ENCODE measurements at regions not wholly inside any gene's neighbourhood (a gene's known extent, or its start where the extent isn't known, plus 50 kb on each side); places are given as distances from the start of the nearest gene placed in this dataset.

DNA sequence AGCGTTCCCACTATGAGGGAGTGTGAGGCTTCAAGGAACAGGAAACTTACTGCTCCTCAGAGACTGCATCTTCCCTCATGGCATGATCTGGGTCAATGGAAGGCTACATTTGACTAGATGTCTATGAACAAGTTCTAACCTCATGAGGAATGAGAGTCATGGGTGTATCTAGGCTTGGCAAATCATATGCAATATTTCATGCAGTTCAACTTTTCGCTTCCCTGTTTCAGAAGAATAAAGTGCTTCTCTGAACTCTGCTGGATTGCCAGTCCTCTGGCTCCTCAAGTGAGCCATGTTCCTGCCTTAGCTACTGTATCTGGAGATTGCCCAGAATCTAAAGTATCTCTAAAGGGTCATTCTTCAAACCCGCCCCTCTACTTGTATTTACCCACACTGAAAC lies 54.3 kb upstream of the SEMA3A start:
- TF ChIP-seq, protein P1, sequence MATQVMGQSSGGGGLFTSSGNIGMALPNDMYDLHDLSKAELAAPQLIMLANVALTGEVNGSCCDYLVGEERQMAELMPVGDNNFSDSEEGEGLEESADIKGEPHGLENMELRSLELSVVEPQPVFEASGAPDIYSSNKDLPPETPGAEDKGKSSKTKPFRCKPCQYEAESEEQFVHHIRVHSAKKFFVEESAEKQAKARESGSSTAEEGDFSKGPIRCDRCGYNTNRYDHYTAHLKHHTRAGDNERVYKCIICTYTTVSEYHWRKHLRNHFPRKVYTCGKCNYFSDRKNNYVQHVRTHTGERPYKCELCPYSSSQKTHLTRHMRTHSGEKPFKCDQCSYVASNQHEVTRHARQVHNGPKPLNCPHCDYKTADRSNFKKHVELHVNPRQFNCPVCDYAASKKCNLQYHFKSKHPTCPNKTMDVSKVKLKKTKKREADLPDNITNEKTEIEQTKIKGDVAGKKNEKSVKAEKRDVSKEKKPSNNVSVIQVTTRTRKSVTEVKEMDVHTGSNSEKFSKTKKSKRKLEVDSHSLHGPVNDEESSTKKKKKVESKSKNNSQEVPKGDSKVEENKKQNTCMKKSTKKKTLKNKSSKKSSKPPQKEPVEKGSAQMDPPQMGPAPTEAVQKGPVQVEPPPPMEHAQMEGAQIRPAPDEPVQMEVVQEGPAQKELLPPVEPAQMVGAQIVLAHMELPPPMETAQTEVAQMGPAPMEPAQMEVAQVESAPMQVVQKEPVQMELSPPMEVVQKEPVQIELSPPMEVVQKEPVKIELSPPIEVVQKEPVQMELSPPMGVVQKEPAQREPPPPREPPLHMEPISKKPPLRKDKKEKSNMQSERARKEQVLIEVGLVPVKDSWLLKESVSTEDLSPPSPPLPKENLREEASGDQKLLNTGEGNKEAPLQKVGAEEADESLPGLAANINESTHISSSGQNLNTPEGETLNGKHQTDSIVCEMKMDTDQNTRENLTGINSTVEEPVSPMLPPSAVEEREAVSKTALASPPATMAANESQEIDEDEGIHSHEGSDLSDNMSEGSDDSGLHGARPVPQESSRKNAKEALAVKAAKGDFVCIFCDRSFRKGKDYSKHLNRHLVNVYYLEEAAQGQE (IDR thresholded peaks at IDR 0.05; ENCODE audit: insufficient read depth in 1 of 2, low read depth in 2 of 2, low read length in 2 of 2) = no peak
- TF ChIP-seq POLR2AphosphoS5 (IDR thresholded peaks at IDR 0.05; ENCODE audit: low read depth, low read length) (no peak), TAF1 (IDR thresholded peaks at IDR 0.05; ENCODE audit: borderline replicate concordance, insufficient read depth, low read length) (no peak), SIN3A (IDR thresholded peaks at IDR 0.05; ENCODE audit: borderline replicate concordance, insufficient read depth, low read length) (no peak)

Measured in PFSK-1 (cell line).